ENCODE measurements at regions not wholly inside any gene's neighbourhood (a gene's known extent, or its start where the extent isn't known, plus 50 kb on each side); places are given as distances from the start of the nearest gene placed in this dataset.

DNA sequence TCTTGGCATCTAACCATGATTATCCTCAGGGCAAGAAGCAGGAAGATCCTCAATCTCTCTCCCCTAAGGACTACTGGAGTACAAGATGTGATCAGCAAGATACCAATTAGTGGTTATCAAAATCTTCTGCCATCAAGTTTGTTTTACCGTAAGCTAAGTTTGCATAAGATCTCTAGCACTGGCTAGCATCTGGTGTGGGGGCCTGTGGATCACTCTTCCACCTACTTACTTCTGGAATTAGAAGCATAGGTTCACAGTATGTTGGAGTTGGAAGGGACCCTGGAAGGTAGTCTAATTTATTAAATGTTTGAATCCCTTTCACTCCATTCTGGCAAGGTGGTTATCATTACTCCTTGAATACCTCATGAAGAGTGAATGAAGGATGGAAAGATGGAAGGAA lies 93.3 kb upstream of the BANK1 start:
- POLR2A ChIA-PET, result no interaction called here
- Histone ChIP-seq H3K27ac (ENCODE audit: extremely low read length, insufficient read depth, low read length) (no peak overlapping the region), H4K20me1 (ENCODE audit: insufficient read depth, low read length) (no peaks in the 10 kb centered on the region), H3K9me3 (ENCODE audit: low read length) (no peaks in the 10 kb centered on the region), H3K4me3 (replicated peaks in 1 of 3; ENCODE audit: insufficient read depth in 1 of 3, low read depth in 2 of 3, low read length in 3 of 3) (no peak overlapping the region), H2AFZ (ENCODE audit: low read length) (no peak overlapping the region), H3K79me2 (ENCODE audit: insufficient read depth, low read length) (no peaks in the 10 kb centered on the region), H3K36me3 (replicated peaks in 1 of 2; ENCODE audit: control insufficient read depth in 1 of 2, insufficient read depth in 2 of 2, low read length in 2 of 2) (no peaks in the 10 kb centered on the region), H3K4me2 (ENCODE audit: low read depth, low read length) (no peak overlapping the region), H3K9ac (ENCODE audit: insufficient read depth, low read depth, low read length) (no peak overlapping the region), H3K4me1 (ENCODE audit: insufficient read depth, low read length) (peaks cover 8% of the 10 kb centered on the region; the same call in 1 of the 2 replicates), H3K27me3 (ENCODE audit: control insufficient read depth in 1 of 2, insufficient read depth in 2 of 2, low read length in 2 of 2) (no peaks in the 10 kb centered on the region)
- no TSS peak for BruUV-seq (replicated peaks)
- no peak for ATAC-seq
- TF ChIP-seq ZFX (CRISPR knock-in tag; IDR thresholded peaks at IDR 0.05; ENCODE audit: low read depth), result no peak
- no peak for TF ChIP-seq SCMH1 (CRISPR knock-in tag; IDR thresholded peaks at IDR 0.05; ENCODE audit: borderline replicate concordance)
- TF ChIP-seq MED8 (CRISPR knock-in tag; IDR thresholded peaks at IDR 0.05; ENCODE audit: insufficient replicate concordance), result no peak
- TF ChIP-seq, protein P1, sequence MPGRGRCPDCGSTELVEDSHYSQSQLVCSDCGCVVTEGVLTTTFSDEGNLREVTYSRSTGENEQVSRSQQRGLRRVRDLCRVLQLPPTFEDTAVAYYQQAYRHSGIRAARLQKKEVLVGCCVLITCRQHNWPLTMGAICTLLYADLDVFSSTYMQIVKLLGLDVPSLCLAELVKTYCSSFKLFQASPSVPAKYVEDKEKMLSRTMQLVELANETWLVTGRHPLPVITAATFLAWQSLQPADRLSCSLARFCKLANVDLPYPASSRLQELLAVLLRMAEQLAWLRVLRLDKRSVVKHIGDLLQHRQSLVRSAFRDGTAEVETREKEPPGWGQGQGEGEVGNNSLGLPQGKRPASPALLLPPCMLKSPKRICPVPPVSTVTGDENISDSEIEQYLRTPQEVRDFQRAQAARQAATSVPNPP (CRISPR knock-in tag; IDR thresholded peaks at IDR 0.05), result no peak
- TF ChIP-seq RBM39 (IDR thresholded peaks at IDR 0.05; ENCODE audit: low read depth, low read length, poor library complexity, severe bottlenecking), result no peak
- no peak for FAIRE-seq
- in situ Hi-C loops (cut with HindIII; ENCODE audit: extremely low pct_ligation_motif_present, low pct_unique_long_range_greater_than_20kb) (no loop called here), intact Hi-C loops (cut with micrococcal nuclease; ENCODE audit: unreplicated experiment) (no loop called here)
- WGBS (ENCODE audit: low lambda C conversion rate), result 36% methylated on average over 1 of the region's 1 CpG
- CTCF ChIA-PET (ENCODE audit: low intra/inter-chr PET ratio, low total read pairs), result no interaction called here
- no peak for DNase-seq (ENCODE audit: low spot score)

DNA sequence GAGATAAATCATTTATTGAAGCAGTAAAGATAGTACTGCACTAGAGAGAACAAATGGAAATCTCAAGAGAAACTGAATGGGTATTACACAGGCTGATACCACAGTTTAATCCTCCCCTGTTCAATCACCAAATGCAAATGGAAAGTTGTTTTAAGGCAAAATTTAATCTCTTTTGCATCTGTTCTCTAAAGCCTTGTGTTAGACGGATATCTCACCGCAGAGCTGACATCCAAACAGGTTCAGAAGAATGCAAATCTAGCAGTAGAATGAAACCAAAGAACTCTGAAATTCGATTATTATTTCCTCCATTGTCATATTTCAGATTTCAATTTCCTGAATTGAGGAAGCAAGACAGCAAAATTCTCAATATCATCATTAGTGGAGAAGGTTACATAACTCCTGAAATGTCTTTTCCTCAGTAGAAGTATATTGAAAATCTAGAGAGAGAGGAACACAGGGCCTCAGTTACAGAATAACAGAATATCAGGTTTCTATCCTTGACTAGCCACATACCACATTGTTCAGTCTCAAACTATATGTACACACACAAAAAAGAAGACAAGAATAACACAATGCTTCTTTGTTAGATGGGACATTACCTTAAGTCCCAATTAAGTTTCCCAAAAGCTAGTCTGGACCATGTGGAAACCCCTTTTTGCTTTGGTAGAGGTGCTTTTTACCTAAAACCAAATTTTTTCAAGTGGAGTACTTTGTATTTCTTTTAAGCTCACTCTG lies 94.1 kb upstream of the BANK1 start:
- BruUV-seq (replicated peaks), result no TSS peak
- H3K4me3 ChIP-seq (replicated peaks in 1 of 3; ENCODE audit: insufficient read depth in 1 of 3, low read depth in 2 of 3, low read length in 3 of 3), result no peak overlapping the region
- in situ Hi-C loops (cut with HindIII; ENCODE audit: extremely low pct_ligation_motif_present, low pct_unique_long_range_greater_than_20kb), result no loop called here
- H3K27ac ChIP-seq (ENCODE audit: extremely low read length, insufficient read depth, low read length), result no peak overlapping the region
- H4K20me1 ChIP-seq (ENCODE audit: insufficient read depth, low read length), result no peaks in the 10 kb centered on the region
- no peak for FAIRE-seq
- no peaks in the 10 kb centered on the region for H3K9me3 ChIP-seq (ENCODE audit: low read length)
- 34% methylated on average over 3 of the region's 3 CpGs for WGBS (ENCODE audit: low lambda C conversion rate)
- no peak overlapping the region for H2AFZ ChIP-seq (ENCODE audit: low read length)
- no peak for ATAC-seq
- intact Hi-C loops (cut with micrococcal nuclease; ENCODE audit: unreplicated experiment), result no loop called here
- H3K79me2 ChIP-seq (ENCODE audit: insufficient read depth, low read length), result no peaks in the 10 kb centered on the region
- no peaks in the 10 kb centered on the region for H3K36me3 ChIP-seq (replicated peaks in 1 of 2; ENCODE audit: control insufficient read depth in 1 of 2, insufficient read depth in 2 of 2, low read length in 2 of 2)
- no peak overlapping the region for H3K4me2 ChIP-seq (ENCODE audit: low read depth, low read length)
- DNase-seq (ENCODE audit: low spot score), result no peak
- no peaks in the 10 kb centered on the region for H3K27me3 ChIP-seq (ENCODE audit: control insufficient read depth in 1 of 2, insufficient read depth in 2 of 2, low read length in 2 of 2)
- H3K4me1 ChIP-seq (ENCODE audit: insufficient read depth, low read length), result peaks cover 8% of the 10 kb centered on the region; the same call in 1 of the 2 replicates
- POLR2A ChIA-PET, result no interaction called here
- H3K9ac ChIP-seq (ENCODE audit: insufficient read depth, low read depth, low read length), result no peak overlapping the region
- CTCF ChIA-PET (ENCODE audit: low intra/inter-chr PET ratio, low total read pairs), result no interaction called here
- no peak for TF ChIP-seq ZNF564 (CRISPR knock-in tag; IDR thresholded peaks at IDR 0.05)
- TF ChIP-seq FOXP1 (IDR thresholded peaks at IDR 0.05), result no peak
- no peak for TF ChIP-seq FOXP1 (CRISPR knock-in tag; IDR thresholded peaks at IDR 0.05)
- no peak for TF ChIP-seq ZNF629 (CRISPR knock-in tag; conservative IDR thresholded peaks at IDR 0.05)
- TF ChIP-seq ZNF337 (CRISPR knock-in tag; IDR thresholded peaks at IDR 0.05; ENCODE audit: borderline replicate concordance, low read depth), result no peak
- TF ChIP-seq NFE2 (CRISPR knock-in tag; IDR thresholded peaks at IDR 0.05), result no peak
- no peak for TF ChIP-seq FOSL2 (CRISPR knock-in tag; IDR thresholded peaks at IDR 0.05)
- TF ChIP-seq DNMT1 (CRISPR knock-in tag; IDR thresholded peaks at IDR 0.05), result no peak
- no peak for TF ChIP-seq ZNF274 (CRISPR knock-in tag; IDR thresholded peaks at IDR 0.05)
- TF ChIP-seq, protein P2, sequence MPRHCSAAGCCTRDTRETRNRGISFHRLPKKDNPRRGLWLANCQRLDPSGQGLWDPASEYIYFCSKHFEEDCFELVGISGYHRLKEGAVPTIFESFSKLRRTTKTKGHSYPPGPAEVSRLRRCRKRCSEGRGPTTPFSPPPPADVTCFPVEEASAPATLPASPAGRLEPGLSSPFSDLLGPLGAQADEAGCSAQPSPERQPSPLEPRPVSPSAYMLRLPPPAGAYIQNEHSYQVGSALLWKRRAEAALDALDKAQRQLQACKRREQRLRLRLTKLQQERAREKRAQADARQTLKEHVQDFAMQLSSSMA (CRISPR knock-in tag; IDR thresholded peaks at IDR 0.05), result no peak
- TF ChIP-seq SATB2 (CRISPR knock-in tag; IDR thresholded peaks at IDR 0.05), result no peak
- no peak for TF ChIP-seq ZBTB21 (CRISPR knock-in tag; IDR thresholded peaks at IDR 0.05)
- no peak for TF ChIP-seq ZNF367 (CRISPR knock-in tag; IDR thresholded peaks at IDR 0.05; ENCODE audit: borderline replicate concordance)
- no peak for TF ChIP-seq NPAS2 (CRISPR knock-in tag; IDR thresholded peaks at IDR 0.05; ENCODE audit: borderline replicate concordance)
